HepG2 (cell line): ENCODE measurements at regions not wholly inside any gene's neighbourhood (a gene's known extent, or its start where the extent isn't known, plus 50 kb on each side); places are given as distances from the start of the nearest gene placed in this dataset.

Experiments
- ATAC-seq: fragments of 200-7000 bp; cut with Tn5 transposase; 3 replicates; pipeline ENCODE4 v1.9.1; 2020; ENCODE audit warnings: mild to moderate bottlenecking, moderate library complexity
- BruUV-seq: library from RNA; stranded (reverse); fragments of 400-500 nt; replicated peaks from 2 replicates; lab custom pipeline; 2021; lab: Mats Ljungman, UMichigan
- CTCF ChIA-PET: fragments of 300-600 bp; formaldehyde crosslinking; extraction: SDS; loops from one replicate; lab custom pipeline; 2021; ENCODE audit warnings: low total read pairs, inconsistent platforms, low intra/inter-chr PET ratio; lab: Yijun Ruan, JAX
- POLR2A ChIA-PET: fragments of 350-600 bp; sonication (Branson Sonifier 250); formaldehyde crosslinking; loops from one replicate; lab custom pipeline; 2020; ENCODE audit warnings: antibody characterized with exemption, inconsistent platforms; lab: Yijun Ruan, JAX
- DNase-seq: peaks from one replicate; pipeline ENCODE4 v3.0.0-alpha.2; 2015; ENCODE audit warnings: low spot score
- FAIRE-seq: peaks from 3 replicates; lab custom pipeline; 2011; peaks lifted over from hg19 to GRCh38; lab: Jason Lieb, UNC
- H2AFZ ChIP-seq: one replicate; pipeline ENCODE4 v1.6.1; 2011; ENCODE audit warnings: low read length, inconsistent platforms
- H3K27ac ChIP-seq: fragments of 300-600 bp; 3 replicates; pipeline ENCODE4 v1.8.0; 2011; ENCODE audit warnings: mixed run types, mild to moderate bottlenecking, mixed read lengths, low read length, inconsistent platforms; ENCODE audit not compliant: insufficient read depth; ENCODE audit errors: extremely low read length
- H3K27me3 ChIP-seq, 2 experiments: fragments of 200-600 bp in 1 of 2; 2 replicates in 1 of 2; 3 replicates in 1 of 2; pipeline versions ENCODE4 v1.6.0 to v1.8.0; 2011; ENCODE audit warnings: low read length in 2 of 2, mild to moderate bottlenecking in 2 of 2, moderate library complexity in 2 of 2, inconsistent platforms in 1 of 2; ENCODE audit not compliant: insufficient read depth in 2 of 2, control insufficient read depth in 1 of 2
- H3K36me3 ChIP-seq, 2 experiments: fragments of 200-600 bp in 1 of 2; replicated peaks in 1 of 2; 2 replicates in 1 of 2; 3 replicates in 1 of 2; pipeline versions ENCODE4 v1.5.1 to v1.8.0; 2011; ENCODE audit warnings: low read length in 2 of 2, inconsistent platforms in 1 of 2; ENCODE audit not compliant: insufficient read depth in 2 of 2, control insufficient read depth in 1 of 2
- H3K4me1 ChIP-seq: 2 replicates; pipeline ENCODE4 v1.5.1; 2012; ENCODE audit warnings: low read length, inconsistent platforms; ENCODE audit not compliant: insufficient read depth
- H3K4me2 ChIP-seq: 2 replicates; pipeline ENCODE4 v1.6.0; 2011; ENCODE audit warnings: low read depth, low read length, inconsistent platforms
- H3K4me3 ChIP-seq, 3 experiments: fragments of 200-600 bp in 1 of 3; sonication (generic), shearing (Covaris generic) in 1 of 3; replicated peaks in 1 of 3; 2 replicates each; pipeline ENCODE4 v1.5.1; 2011 to 2016; ENCODE audit warnings: low read length in 3 of 3, inconsistent platforms in 2 of 3, low read depth in 2 of 3, mild to moderate bottlenecking in 2 of 3, control low read depth in 1 of 3, mixed read lengths in 1 of 3; ENCODE audit not compliant: insufficient read depth in 1 of 3
- H3K79me2 ChIP-seq: one replicate; pipeline ENCODE4 v1.6.1; 2011; ENCODE audit warnings: low read length, inconsistent platforms; ENCODE audit not compliant: insufficient read depth
- H3K9ac ChIP-seq: 2 replicates; pipeline ENCODE4 v1.6.0; 2011; ENCODE audit warnings: mild to moderate bottlenecking, low read depth, low read length, inconsistent platforms; ENCODE audit not compliant: insufficient read depth
- H3K9me3 ChIP-seq: 2 replicates; pipeline ENCODE4 v1.5.1; 2012; ENCODE audit warnings: mild to moderate bottlenecking, low read length
- H4K20me1 ChIP-seq: 2 replicates; pipeline ENCODE4 v1.6.0; 2011; ENCODE audit warnings: inconsistent platforms, mild to moderate bottlenecking, low read length, moderate library complexity; ENCODE audit not compliant: insufficient read depth
- GLMP ChIP-seq: sonication (generic); formaldehyde crosslinking; IDR thresholded peaks from 2 replicates; pipeline ENCODE4 v1.9.0; 2021; ENCODE audit warnings: missing genetic modification reagents, mild to moderate bottlenecking, borderline replicate concordance
- GRHL1 ChIP-seq: sonication (generic); formaldehyde crosslinking; conservative IDR thresholded peaks from 2 replicates; pipeline ENCODE4 v1.8.0; 2022; ENCODE audit warnings: missing genetic modification reagents
- HOXD1 ChIP-seq: sonication (generic); formaldehyde crosslinking; IDR thresholded peaks from 2 replicates; pipeline ENCODE4 v1.5.0; 2020; ENCODE audit warnings: missing genetic modification reagents
- KMT2A ChIP-seq: sonication (generic); formaldehyde crosslinking; IDR thresholded peaks from 2 replicates; pipeline ENCODE4 v1.4.0; 2020; ENCODE audit warnings: missing genetic modification reagents
- LRRFIP1 ChIP-seq: sonication (generic); formaldehyde crosslinking; conservative IDR thresholded peaks from 2 replicates; pipeline ENCODE4 v1.4.0; 2020; ENCODE audit warnings: missing genetic modification reagents
- MIER3 ChIP-seq: IDR thresholded peaks from 2 replicates; pipeline ENCODE4 v1.6.1; 2016; ENCODE audit warnings: missing compliant biosample characterization, borderline replicate concordance
- SAFB2 ChIP-seq: sonication (generic); formaldehyde crosslinking; IDR thresholded peaks from 2 replicates; pipeline ENCODE4 v1.5.1; 2020; ENCODE audit warnings: missing genetic modification reagents, low read depth, mild to moderate bottlenecking, borderline replicate concordance
- SALL2 ChIP-seq: sonication (generic); formaldehyde crosslinking; IDR thresholded peaks from 2 replicates; pipeline ENCODE4 v1.8.1; 2023; ENCODE audit warnings: mild to moderate bottlenecking, missing genetic modification reagents, inconsistent platforms
- YEATS2 ChIP-seq: sonication (generic); formaldehyde crosslinking; IDR thresholded peaks from 2 replicates; pipeline ENCODE4 v1.4.0; 2020; ENCODE audit warnings: missing genetic modification reagents, borderline replicate concordance
- ZBTB20 ChIP-seq: sonication (generic); formaldehyde crosslinking; IDR thresholded peaks from 2 replicates; pipeline ENCODE4 v1.8.1; 2023; ENCODE audit warnings: missing genetic modification reagents, low read depth, mild to moderate bottlenecking, borderline replicate concordance
- ZBTB25 ChIP-seq: IDR thresholded peaks from 2 replicates; pipeline ENCODE4 v1.6.1; 2018; ENCODE audit warnings: missing genetic modification reagents
- ZC3H4 ChIP-seq: sonication (generic); formaldehyde crosslinking; IDR thresholded peaks from 2 replicates; pipeline ENCODE4 v1.4.0; 2020; ENCODE audit warnings: missing genetic modification reagents, borderline replicate concordance
- ZMYM2 ChIP-seq: sonication (generic); formaldehyde crosslinking; IDR thresholded peaks from 2 replicates; pipeline ENCODE4 v1.8.0; 2022; ENCODE audit warnings: mild to moderate bottlenecking, missing genetic modification reagents
- ZNF354B ChIP-seq: sonication (generic); formaldehyde crosslinking; IDR thresholded peaks from 2 replicates; pipeline ENCODE4 v1.8.0; 2022; ENCODE audit warnings: mild to moderate bottlenecking, missing genetic modification reagents
- ZNF513 ChIP-seq: sonication (generic); formaldehyde crosslinking; conservative IDR thresholded peaks from 2 replicates; pipeline ENCODE4 v1.5.0; 2020; ENCODE audit warnings: missing genetic modification reagents
- ZNF556 ChIP-seq: sonication (generic); formaldehyde crosslinking; IDR thresholded peaks from 2 replicates; pipeline ENCODE4 v1.4.0; 2020; ENCODE audit warnings: mild to moderate bottlenecking, missing genetic modification reagents, borderline replicate concordance
- ZNF629 ChIP-seq: sonication (generic); formaldehyde crosslinking; conservative IDR thresholded peaks from 2 replicates; pipeline ENCODE4 v1.5.0; 2020; ENCODE audit warnings: missing genetic modification reagents
- ZNF709 ChIP-seq: sonication (generic); formaldehyde crosslinking; IDR thresholded peaks from 2 replicates; pipeline ENCODE4 v1.5.0; 2020; ENCODE audit warnings: mild to moderate bottlenecking, missing genetic modification reagents
- ZSCAN30 ChIP-seq: sonication (generic); formaldehyde crosslinking; IDR thresholded peaks from 2 replicates; pipeline ENCODE4 v1.5.0; 2020; ENCODE audit warnings: mild to moderate bottlenecking, missing genetic modification reagents
- WGBS: methylation state at CpG from one replicate; pipeline ENCODE4 v1.1.6; 2017; ENCODE audit warnings: low lambda C conversion rate; 5-methylcytosine and 5-hydroxymethylcytosine counted together
- in situ Hi-C: cut with HindIII; loops from 2 replicates; pipeline ENCODE4 v1.10.0; 2017; ENCODE audit warnings: low pct_unique_long_range_greater_than_20kb; ENCODE audit not compliant: extremely low pct_ligation_motif_present
- intact Hi-C: fragments of 100-400 bp; cut with micrococcal nuclease; formaldehyde crosslinking; loops from one replicate; pipeline ENCODE4 v1.10.0; 2022; ENCODE audit not compliant: unreplicated experiment

GRCh38 chr4:155545456-155545855, 121.2 kb upstream of the GUCY1A1 start:
- no peaks in the 10 kb centered on the region for H3K4me1 ChIP-seq
- POLR2A ChIA-PET = no interaction called here
- DNase-seq = no peak
- no peak overlapping the region for H3K9ac ChIP-seq
- H2AFZ ChIP-seq = no peak overlapping the region
- no peaks in the 10 kb centered on the region for H3K79me2 ChIP-seq
- no peaks in the 10 kb centered on the region for H3K36me3 ChIP-seq
- no peak overlapping the region for H3K4me2 ChIP-seq
- no TSS peak for BruUV-seq
- no peaks in the 10 kb centered on the region for H3K9me3 ChIP-seq
- FAIRE-seq = no peak
- in situ Hi-C loops = no loop called here
- intact Hi-C loops = no loop called here
- H3K4me3 ChIP-seq = no peak overlapping the region
- CTCF ChIA-PET = no interaction called here
- H4K20me1 ChIP-seq = no peaks in the 10 kb centered on the region
- WGBS = 0% methylated on average over 2 of the region's 2 CpGs
- H3K27me3 ChIP-seq = no peaks in the 10 kb centered on the region
- no peak overlapping the region for H3K27ac ChIP-seq
- ATAC-seq = no peak
- no peak for TF ChIP-seq ZC3H4
- TF ChIP-seq LRRFIP1 (CRISPR knock-in tag) = no peak
- no peak for TF ChIP-seq ZNF354B (CRISPR knock-in tag)
- TF ChIP-seq ZSCAN30 (CRISPR knock-in tag) = no peak
- no peak for TF ChIP-seq ZBTB20
- TF ChIP-seq HOXD1 (CRISPR knock-in tag) = no peak
- TF ChIP-seq GLMP (CRISPR knock-in tag) = no peak
- TF ChIP-seq ZNF629 (CRISPR knock-in tag) = no peak
- TF ChIP-seq SAFB2 (CRISPR knock-in tag) = no peak
- no peak for TF ChIP-seq ZNF513 (CRISPR knock-in tag)
- no peak for TF ChIP-seq MIER3
- no peak for TF ChIP-seq ZNF556 (CRISPR knock-in tag)
- no peak for TF ChIP-seq ZMYM2 (CRISPR knock-in tag)
- TF ChIP-seq YEATS2 = no peak
- TF ChIP-seq KMT2A = no peak
- TF ChIP-seq GRHL1 (CRISPR knock-in tag) = no peak
- no peak for TF ChIP-seq ZNF709 (CRISPR knock-in tag)
- TF ChIP-seq SALL2 (CRISPR knock-in tag) = no peak
- TF ChIP-seq ZBTB25 (CRISPR knock-in tag) = no peak
